OCI-LY1 (cell line): ENCODE measurements at regions not wholly inside any gene's neighbourhood (a gene's known extent, or its start where the extent isn't known, plus 50 kb on each side); places are given as distances from the start of the nearest gene placed in this dataset.
"Not testable (repeated sequence)": the region's sequence is repeated elsewhere in the genome, so short reads cannot be mapped to it uniquely, and the experiment has no call there.

Experiments
- H2AFZ ChIP-seq: fragments of 200-600 bp; sonication (generic), shearing (Covaris generic); 2 replicates; pipeline ENCODE4 v1.6.0; 2014; ENCODE audit warnings: antibody characterized with exemption, mild to moderate bottlenecking, low read length
- H3F3A ChIP-seq: fragments of 200-600 bp; sonication (generic), shearing (Covaris generic); 2 replicates; pipeline ENCODE4 v1.6.0; 2014; ENCODE audit warnings: mild to moderate bottlenecking, antibody characterized with exemption, low read length, moderate library complexity; ENCODE audit not compliant: insufficient read depth
- H3K27ac ChIP-seq: fragments of 200-600 bp; sonication (generic); 2 replicates; pipeline ENCODE4 v1.5.1; 2014; ENCODE audit warnings: low read length, mixed run types, mild to moderate bottlenecking, low read depth; ENCODE audit not compliant: poor library complexity, severe bottlenecking
- H3K27me3 ChIP-seq: fragments of 200-600 bp; sonication (generic); 2 replicates; pipeline ENCODE4 v1.6.0; 2014; ENCODE audit warnings: antibody characterized with exemption, mild to moderate bottlenecking, low read length, moderate library complexity; ENCODE audit not compliant: insufficient read depth
- H3K36me3 ChIP-seq: fragments of 200-600 bp; sonication (generic); 2 replicates; pipeline ENCODE4 v1.6.1; 2014; ENCODE audit warnings: mild to moderate bottlenecking, antibody characterized with exemption, low read length, moderate library complexity, mixed read lengths; ENCODE audit not compliant: insufficient read depth
- H3K4me1 ChIP-seq: fragments of 200-600 bp; sonication (generic); 2 replicates; pipeline ENCODE4 v1.5.1; 2014; ENCODE audit warnings: mild to moderate bottlenecking, low read length, moderate library complexity; ENCODE audit not compliant: insufficient read depth, severe bottlenecking
- H3K4me2 ChIP-seq: fragments of 200-600 bp; sonication (generic), shearing (Covaris generic); 2 replicates; pipeline ENCODE4 v1.6.1; 2014; ENCODE audit warnings: low read length
- H3K4me3 ChIP-seq: fragments of 200-600 bp; sonication (generic); 2 replicates; pipeline ENCODE4 v1.5.1; 2014; ENCODE audit warnings: low read length, low read depth, mild to moderate bottlenecking, mixed read lengths; ENCODE audit not compliant: poor library complexity, severe bottlenecking
- H3K79me2 ChIP-seq: fragments of 200-600 bp; shearing (Covaris generic); 2 replicates; pipeline ENCODE4 v1.6.1; 2016; ENCODE audit warnings: mixed run types, low read length, mixed read lengths; ENCODE audit not compliant: insufficient read depth
- H3K9ac ChIP-seq: fragments of 200-600 bp; sonication (generic), shearing (Covaris generic); 2 replicates; pipeline ENCODE4 v1.6.1; 2014; ENCODE audit warnings: mild to moderate bottlenecking, low read length, mixed read lengths
- H3K9me2 ChIP-seq: fragments of 200-600 bp; sonication (generic), shearing (Covaris generic); 2 replicates; pipeline ENCODE4 v1.6.1; 2014; ENCODE audit warnings: low read depth, mild to moderate bottlenecking, low read length, mixed read lengths
- H3K9me3 ChIP-seq: fragments of 200-600 bp; shearing (Covaris generic); 2 replicates; pipeline ENCODE4 v1.6.1; 2014; ENCODE audit warnings: low read length, mixed read lengths
- H4K20me1 ChIP-seq: fragments of 200-600 bp; sonication (generic), shearing (Covaris generic); 2 replicates; pipeline ENCODE4 v1.6.0; 2016; ENCODE audit warnings: mild to moderate bottlenecking, low read length; ENCODE audit not compliant: insufficient read depth
- CTCF ChIP-seq: fragments of 200-600 bp; sonication (generic), shearing (Covaris generic); IDR thresholded peaks from 2 replicates; pipeline ENCODE4 v1.5.1; 2017; ENCODE audit warnings: mild to moderate bottlenecking, antibody characterized with exemption, low read length, moderate library complexity, mixed read lengths
- EZH2 ChIP-seq: fragments of 200-600 bp; sonication (generic), shearing (Covaris generic); IDR thresholded peaks from 2 replicates; pipeline ENCODE4 v1.8.0; 2017; ENCODE audit warnings: borderline replicate concordance, mixed run types, mild to moderate bottlenecking, antibody characterized with exemption, low read length, moderate library complexity, mixed read lengths

- Histone ChIP-seq H2AFZ (no peak overlapping the region), H3K4me2 (no peak overlapping the region), H3K27ac (no peak overlapping the region), H4K20me1 (no peaks in the 10 kb centered on the region), H3K4me3 (no peak overlapping the region), H3K9me2 (no peaks in the 10 kb centered on the region), H3K9me3 (no peaks in the 10 kb centered on the region), H3K4me1 (peaks cover 7% of the 10 kb centered on the region), H3K9ac (no peak overlapping the region), H3K27me3 (0 out of 2 replicates have a peak, but pooled peaks cover 3% of the 10 kb centered on the region), H3K79me2 (no peaks in the 10 kb centered on the region), H3F3A (no peaks in the 10 kb centered on the region), H3K36me3 (no peaks in the 10 kb centered on the region)
- no peak for TF ChIP-seq EZH2
- no peak for TF ChIP-seq CTCF
Measured at GRCh38 chr13:26486550-26486949, 70.9 kb upstream of the WASF3 start.

DNA sequence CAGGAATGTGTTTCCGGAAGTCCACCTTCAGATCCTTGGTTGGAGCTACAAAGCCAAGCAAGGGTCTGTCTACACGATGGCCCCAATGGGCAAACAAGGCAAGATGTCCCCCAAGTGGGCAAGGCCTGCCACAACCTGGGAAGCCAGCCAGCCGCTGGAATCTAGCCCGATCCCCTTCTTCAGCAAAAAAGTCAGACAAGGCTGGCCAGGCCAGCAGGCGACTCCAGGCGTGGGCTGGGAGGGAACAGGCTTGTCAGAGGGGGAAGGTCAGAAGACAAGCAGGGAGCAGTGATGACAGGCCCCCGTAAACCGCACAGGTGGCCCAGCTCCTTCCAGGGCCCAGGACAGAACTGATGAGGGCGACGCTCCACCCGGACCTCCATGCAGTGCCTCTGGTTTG is 69.7 kb upstream of the WASF3 start:
- no peaks in the 10 kb centered on the region for H3K79me2 ChIP-seq
- H3K27me3 ChIP-seq: 0 out of 2 replicates have a peak, but pooled peaks cover 3% of the 10 kb centered on the region
- no peaks in the 10 kb centered on the region for H3F3A ChIP-seq
- H3K27ac ChIP-seq: no peak overlapping the region
- no peaks in the 10 kb centered on the region for H3K9me2 ChIP-seq
- no peak overlapping the region for H3K9ac ChIP-seq
- no peaks in the 10 kb centered on the region for H3K36me3 ChIP-seq
- no peak overlapping the region for H2AFZ ChIP-seq
- H3K4me3 ChIP-seq: no peak overlapping the region
- no peaks in the 10 kb centered on the region for H3K9me3 ChIP-seq
- H3K4me2 ChIP-seq: no peak overlapping the region
- peaks cover 5% of the 10 kb centered on the region for H3K4me1 ChIP-seq
- H4K20me1 ChIP-seq: no peaks in the 10 kb centered on the region
- TF ChIP-seq EZH2 (no peak), CTCF (no peak)

- Histone ChIP-seq H3K4me3 (no peak overlapping the region), H3K4me2 (no peak overlapping the region), H3K27ac (no peak overlapping the region), H4K20me1 (no peaks in the 10 kb centered on the region), H3K9me3 (no peaks in the 10 kb centered on the region), H3K27me3 (0 out of 2 replicates have a peak, but pooled peaks cover 3% of the 10 kb centered on the region), H3F3A (no peaks in the 10 kb centered on the region), H3K4me1 (no peaks in the 10 kb centered on the region), H3K36me3 (no peaks in the 10 kb centered on the region), H3K79me2 (no peaks in the 10 kb centered on the region), H3K9me2 (no peaks in the 10 kb centered on the region), H2AFZ (no peak overlapping the region), H3K9ac (no peak overlapping the region)
- TF ChIP-seq CTCF (no peak), EZH2 (no peak)
Measured at GRCh38 chr13:26488236-26489003, 69.1 kb upstream of the WASF3 start.

DNA sequence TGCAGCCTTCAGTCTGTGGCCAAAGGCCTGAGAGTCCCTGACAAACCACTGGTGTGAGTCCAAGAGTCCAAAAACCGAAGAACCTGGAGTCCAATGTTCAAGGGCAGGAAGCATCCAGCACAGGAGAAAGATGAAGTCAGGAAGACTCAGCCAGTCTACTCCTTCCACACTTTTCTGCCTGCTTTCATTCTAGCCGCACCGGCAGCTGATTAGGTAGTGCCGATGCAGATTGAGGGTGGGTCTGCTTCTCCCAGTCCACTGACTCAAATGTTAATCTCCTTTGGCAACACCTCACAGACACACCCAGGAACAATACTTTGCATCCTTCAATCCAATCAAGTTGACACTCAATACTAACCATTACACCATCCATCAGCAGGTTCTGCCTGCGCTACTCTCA is 65.2 kb upstream of the WASF3 start:
- H3K4me1 ChIP-seq, H3K27me3 ChIP-seq, H3K27ac ChIP-seq, H3K9ac ChIP-seq, H3K4me3 ChIP-seq, H3F3A ChIP-seq, H3K9me2 ChIP-seq, H3K36me3 ChIP-seq, H3K79me2 ChIP-seq, H3K4me2 ChIP-seq, H3K9me3 ChIP-seq, H4K20me1 ChIP-seq, H2AFZ ChIP-seq: not testable (repeated sequence)
